ENCODE measurements at regions not wholly inside any gene's neighbourhood (a gene's known extent, or its start where the extent isn't known, plus 50 kb on each side); places are given as distances from the start of the nearest gene placed in this dataset.
"Not testable (repeated sequence)": the region's sequence is repeated elsewhere in the genome, so short reads cannot be mapped to it uniquely, and the experiment has no call there.

GRCh38 chr9:32873553-32873952 is 90.2 kb downstream of the TMEM215 start:
- Mint-ChIP-seq H3K9me3 (no peaks in the 10 kb centered on the region), H3K36me3 (no peaks in the 10 kb centered on the region), H3K4me3 (no peak overlapping the region), H3K27ac (no peak overlapping the region), H3K27me3 (no peaks in the 10 kb centered on the region), H3K4me1 (peaks cover 6% of the 10 kb centered on the region)
- ATAC-seq (ENCODE audit: low read depth) (no peak), DNase-seq (ENCODE audit: low spot score in 2 of 2) (no peak)

DNA sequence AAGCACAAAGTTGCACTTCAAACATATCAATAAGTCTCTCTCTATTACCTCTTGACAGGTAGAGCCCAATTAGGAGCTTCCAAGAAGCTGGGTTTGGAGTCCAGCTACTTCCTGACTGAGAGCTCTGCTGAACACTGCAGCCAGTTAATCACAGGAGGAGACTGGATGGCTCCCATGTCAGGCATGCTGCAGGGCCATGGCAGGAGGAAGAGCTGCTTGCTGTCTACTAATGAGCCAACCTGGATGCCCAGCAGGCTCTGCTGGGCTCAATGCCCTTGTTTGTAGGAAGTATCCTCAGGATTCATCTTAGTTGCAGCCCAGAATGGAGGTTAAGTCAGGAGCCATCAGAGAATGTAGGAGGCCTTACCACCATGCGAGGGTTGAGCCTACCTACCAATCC is 91.9 kb downstream of the TMEM215 start:
- no peak for ATAC-seq (ENCODE audit: low read depth)
- H3K9me3 Mint-ChIP-seq = no peaks in the 10 kb centered on the region
- H3K4me1 Mint-ChIP-seq = peaks cover 6% of the 10 kb centered on the region
- H3K27me3 Mint-ChIP-seq = no peaks in the 10 kb centered on the region
- DNase-seq (ENCODE audit: low spot score in 2 of 2) = no peak
- H3K27ac Mint-ChIP-seq = no peak overlapping the region
- H3K36me3 Mint-ChIP-seq = no peaks in the 10 kb centered on the region
- H3K4me3 Mint-ChIP-seq = no peak overlapping the region

- DNase-seq (ENCODE audit: low spot score in 2 of 2) = no peak
These were observed 92.4 kb downstream of the TMEM215 start for GRCh38 chr9:32875748-32876147.

GRCh38 chr9:32877103-32877502 is 93.8 kb downstream of the TMEM215 start:
- no peaks in the 10 kb centered on the region for H3K36me3 Mint-ChIP-seq
- no peak overlapping the region for H3K4me3 Mint-ChIP-seq
- no peak for DNase-seq (ENCODE audit: low spot score in 2 of 2)
- H3K27ac Mint-ChIP-seq = no peak overlapping the region
- peaks cover 2% of the 10 kb centered on the region for H3K27me3 Mint-ChIP-seq
- H3K9me3 Mint-ChIP-seq = no peaks in the 10 kb centered on the region
- peaks cover 6% of the 10 kb centered on the region for H3K4me1 Mint-ChIP-seq
- ATAC-seq (ENCODE audit: low read depth) = no peak

More at GRCh38 chr9:32875748-32876147, 92.4 kb downstream of the TMEM215 start:
- Mint-ChIP-seq H3K4me1 (peaks cover 6% of the 10 kb centered on the region), H3K27me3 (no peaks in the 10 kb centered on the region), H3K27ac (no peak overlapping the region), H3K9me3 (no peaks in the 10 kb centered on the region), H3K4me3 (no peak overlapping the region), H3K36me3 (no peaks in the 10 kb centered on the region)
- ATAC-seq (ENCODE audit: low read depth) = no peak

GRCh38 chr9:32877639-32878217 is 94.4 kb downstream of the TMEM215 start:
- DNase-seq (ENCODE audit: low spot score in 2 of 2) = no peak
- ATAC-seq (ENCODE audit: low read depth) = no peak
- Mint-ChIP-seq H3K4me1 (peaks cover 6% of the 10 kb centered on the region), H3K27ac (no peak overlapping the region), H3K36me3 (no peaks in the 10 kb centered on the region), H3K4me3 (no peak overlapping the region), H3K9me3 (no peaks in the 10 kb centered on the region), H3K27me3 (peaks cover 2% of the 10 kb centered on the region)

GRCh38 chr9:32879335-32879734 is 96.0 kb downstream of the TMEM215 start:
- Mint-ChIP-seq H3K9me3 (no peaks in the 10 kb centered on the region), H3K4me1 (peaks cover 6% of the 10 kb centered on the region), H3K36me3 (no peaks in the 10 kb centered on the region), H3K4me3 (no peak overlapping the region), H3K27me3 (peaks cover 2% of the 10 kb centered on the region), H3K27ac (no peak overlapping the region)
- no peak for ATAC-seq (ENCODE audit: low read depth)
- DNase-seq (ENCODE audit: low spot score in 2 of 2) = no peak

DNA sequence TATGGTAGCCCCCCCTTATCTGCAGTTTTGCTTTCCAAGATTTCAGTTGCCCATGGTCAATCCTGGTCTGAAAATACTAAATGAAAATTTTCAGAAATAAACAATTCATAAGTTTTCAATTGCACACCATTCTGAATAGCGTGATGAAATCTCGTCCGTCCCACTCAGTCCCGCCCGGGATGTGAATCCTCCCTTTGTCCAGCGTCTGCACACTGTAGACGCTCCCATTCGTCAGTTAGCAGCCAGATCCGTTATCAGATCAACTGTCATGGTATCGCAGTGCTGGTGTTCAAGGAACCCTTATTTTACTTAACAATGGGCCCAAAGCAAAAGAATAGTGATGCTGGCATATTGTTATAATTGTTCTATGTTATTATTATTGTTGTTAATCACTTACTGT is 98.6 kb downstream of the TMEM215 start:
- no peaks in the 10 kb centered on the region for H3K36me3 Mint-ChIP-seq
- H3K9me3 Mint-ChIP-seq = no peaks in the 10 kb centered on the region
- no peak overlapping the region for H3K27ac Mint-ChIP-seq
- H3K4me3 Mint-ChIP-seq = no peak overlapping the region
- H3K27me3 Mint-ChIP-seq = peaks cover 3% of the 10 kb centered on the region
- DNase-seq (ENCODE audit: low spot score in 2 of 2) = no peak
- no peak for ATAC-seq (ENCODE audit: low read depth)
- peaks cover 6% of the 10 kb centered on the region for H3K4me1 Mint-ChIP-seq

- DNase-seq (ENCODE audit: low spot score in 2 of 2) = no peak
- ATAC-seq (ENCODE audit: low read depth) = no peak
- Mint-ChIP-seq H3K27me3 (peaks cover 4% of the 10 kb centered on the region), H3K9me3 (no peaks in the 10 kb centered on the region), H3K27ac (no peak overlapping the region), H3K36me3 (no peaks in the 10 kb centered on the region), H3K4me1 (peaks cover 5% of the 10 kb centered on the region), H3K4me3 (no peak overlapping the region)
These were observed 99.4 kb downstream of the TMEM215 start for GRCh38 chr9:32882705-32883104.

DNA sequence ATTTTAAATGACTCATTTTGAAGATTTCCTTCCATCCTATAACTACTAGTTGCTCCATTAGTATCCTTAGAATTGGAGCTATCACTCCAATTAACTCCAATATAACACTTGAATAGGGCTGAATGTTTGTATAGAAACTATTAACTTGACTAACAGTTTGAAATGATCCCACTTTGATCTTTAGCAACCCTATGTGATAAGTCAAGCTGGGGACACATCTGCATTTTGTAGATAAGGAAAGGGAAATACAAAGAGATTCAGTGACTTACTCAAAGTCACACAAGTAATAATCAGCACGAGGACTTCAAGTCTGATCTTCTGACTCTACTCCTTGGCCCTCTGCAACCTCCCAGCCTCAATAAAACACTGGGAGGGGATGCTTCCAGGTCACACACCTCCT is 101.1 kb downstream of the TMEM215 start:
- Mint-ChIP-seq H3K27ac (no peak overlapping the region), H3K9me3 (no peaks in the 10 kb centered on the region), H3K4me1 (no peaks in the 10 kb centered on the region), H3K27me3 (peaks cover 8% of the 10 kb centered on the region), H3K36me3 (no peaks in the 10 kb centered on the region), H3K4me3 (no peak overlapping the region)
- DNase-seq (ENCODE audit: low spot score in 2 of 2) = no peak
- ATAC-seq (ENCODE audit: low read depth) = no peak

DNA sequence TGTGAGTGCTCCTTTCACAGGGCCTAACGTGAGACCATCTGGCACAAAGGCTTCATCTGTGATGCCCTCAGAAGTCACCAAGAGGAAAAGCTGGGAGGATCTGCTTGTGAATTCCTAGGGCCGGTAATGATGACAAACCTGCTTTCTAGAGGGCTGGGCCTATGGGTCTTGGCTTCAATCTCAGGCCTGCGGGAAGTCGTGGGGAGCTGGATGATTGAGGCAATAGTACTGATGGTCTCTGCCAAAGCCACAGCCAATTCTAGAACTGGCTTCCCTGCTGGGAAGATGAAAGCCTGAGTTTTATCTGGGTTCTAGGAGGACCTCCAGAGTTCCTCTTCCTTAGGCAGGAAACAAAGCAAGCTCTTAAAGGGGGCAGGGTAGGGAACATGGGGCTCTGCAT is 102.7 kb downstream of the TMEM215 start:
- no peak for DNase-seq (ENCODE audit: low spot score in 2 of 2)
- H3K4me1 Mint-ChIP-seq = no peaks in the 10 kb centered on the region
- no peak for ATAC-seq (ENCODE audit: low read depth)
- no peaks in the 10 kb centered on the region for H3K36me3 Mint-ChIP-seq
- no peaks in the 10 kb centered on the region for H3K9me3 Mint-ChIP-seq
- H3K27ac Mint-ChIP-seq = no peak overlapping the region
- H3K4me3 Mint-ChIP-seq = no peak overlapping the region
- peaks cover 10% of the 10 kb centered on the region for H3K27me3 Mint-ChIP-seq

GRCh38 chr9:32894485-32894884 is 106.9 kb downstream of the APTX start:
- not testable (repeated sequence) for H3K9me3 Mint-ChIP-seq; H3K4me1 Mint-ChIP-seq; H3K27ac Mint-ChIP-seq; H3K36me3 Mint-ChIP-seq; ATAC-seq (ENCODE audit: low read depth); DNase-seq (ENCODE audit: low spot score in 2 of 2); H3K4me3 Mint-ChIP-seq
- H3K27me3 Mint-ChIP-seq = peaks cover 11% of the 10 kb centered on the region

- no peak overlapping the region for H3K27ac Mint-ChIP-seq
- peaks cover 2% of the 10 kb centered on the region for H3K36me3 Mint-ChIP-seq
- H3K27me3 Mint-ChIP-seq = peaks cover 29% of the 10 kb centered on the region
- H3K4me3 Mint-ChIP-seq = no peak overlapping the region
- H3K9me3 Mint-ChIP-seq = peaks cover 4% of the 10 kb centered on the region
- DNase-seq (ENCODE audit: low spot score in 2 of 2) (no peak), ATAC-seq (ENCODE audit: low read depth) (no peak)
- no peaks in the 10 kb centered on the region for H3K4me1 Mint-ChIP-seq
These were observed 102.2 kb downstream of the APTX start for GRCh38 chr9:32899181-32899580.

GRCh38 chr9:32899761-32900160 is 101.7 kb downstream of the APTX start:
- Mint-ChIP-seq H3K9me3 (peaks cover 4% of the 10 kb centered on the region), H3K27ac (no peak overlapping the region), H3K4me1 (no peaks in the 10 kb centered on the region), H3K27me3 (peaks cover 32% of the 10 kb centered on the region), H3K4me3 (no peak overlapping the region), H3K36me3 (peaks cover 2% of the 10 kb centered on the region)
- ATAC-seq (ENCODE audit: low read depth) (no peak), DNase-seq (ENCODE audit: low spot score in 2 of 2) (no peak)

- DNase-seq (ENCODE audit: low spot score in 2 of 2) (peak in 1 of 2 donors; percentile 9), ATAC-seq (ENCODE audit: low read depth) (peak; percentile 93)
- peaks cover 2% of the 10 kb centered on the region for H3K36me3 Mint-ChIP-seq
- no peak overlapping the region for H3K4me3 Mint-ChIP-seq
- peaks cover 4% of the 10 kb centered on the region for H3K9me3 Mint-ChIP-seq
- H3K27me3 Mint-ChIP-seq = peaks cover 30% of the 10 kb centered on the region
- no peak overlapping the region for H3K27ac Mint-ChIP-seq
- peaks cover 10% of the 10 kb centered on the region for H3K4me1 Mint-ChIP-seq
These were observed 95.2 kb downstream of the APTX start for GRCh38 chr9:32906213-32906612.

DNA sequence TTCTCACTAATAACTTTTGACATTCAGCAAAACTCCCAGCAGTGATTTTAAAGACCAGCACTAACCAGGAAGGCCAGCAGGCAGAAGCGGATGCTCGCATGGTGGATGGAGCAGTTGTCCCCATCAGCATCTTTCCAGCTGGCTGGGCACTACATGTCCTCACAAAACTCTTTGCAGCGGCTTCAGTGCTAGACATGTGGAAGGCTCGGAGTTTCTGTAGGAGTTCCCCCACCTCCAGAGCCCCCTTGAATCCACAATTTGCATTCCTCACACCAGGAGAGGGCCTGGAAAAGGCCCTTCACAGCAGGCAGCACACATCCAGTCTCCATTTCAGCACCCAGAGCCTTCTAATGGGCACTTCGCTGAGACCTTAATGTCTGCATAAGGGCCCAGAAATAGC is 85.6 kb downstream of the APTX start:
- peaks cover 4% of the 10 kb centered on the region for H3K36me3 Mint-ChIP-seq
- H3K4me1 Mint-ChIP-seq = no peaks in the 10 kb centered on the region
- no peak overlapping the region for H3K4me3 Mint-ChIP-seq
- H3K27ac Mint-ChIP-seq = no peak overlapping the region
- H3K9me3 Mint-ChIP-seq = no peaks in the 10 kb centered on the region
- ATAC-seq (ENCODE audit: low read depth) (no peak), DNase-seq (ENCODE audit: low spot score in 2 of 2) (no peak)
- H3K27me3 Mint-ChIP-seq = peaks cover 21% of the 10 kb centered on the region

All from memory B cell (primary cell).